ENCODE measurements at regions not wholly inside any gene's neighbourhood (a gene's known extent, or its start where the extent isn't known, plus 50 kb on each side); places are given as distances from the start of the nearest gene placed in this dataset.

DNA sequence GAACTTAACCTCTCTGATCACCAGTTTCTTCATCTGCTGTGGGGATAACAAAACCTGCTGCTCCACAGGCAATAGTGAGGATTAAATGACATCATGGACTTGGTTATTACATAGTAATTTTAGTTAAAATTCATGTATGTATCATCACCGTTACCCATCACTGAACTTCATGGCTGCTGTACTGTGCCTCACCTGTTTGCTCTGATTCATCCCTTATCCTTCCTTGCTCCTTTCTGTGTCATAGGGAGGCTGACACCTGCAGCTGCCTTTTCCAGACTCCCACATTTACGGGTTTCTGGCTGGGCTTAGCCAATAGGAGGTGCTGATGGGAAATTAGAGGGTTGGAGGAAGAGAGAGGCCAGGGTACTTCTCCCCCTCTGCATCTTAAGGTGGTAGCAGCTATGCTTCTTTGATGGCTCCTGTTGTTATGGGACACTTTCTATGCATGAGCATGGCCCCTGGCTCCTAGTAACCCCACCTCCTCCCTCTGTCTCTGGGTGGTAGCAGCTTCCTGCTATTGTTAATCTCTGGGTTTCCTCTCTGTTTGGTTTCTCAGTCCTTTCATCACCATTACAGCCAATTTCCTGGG lies 332.1 kb downstream of the DHX35 start:
- peaks cover 2% of the 10 kb centered on the region for H3K27me3 ChIP-seq (ENCODE audit: control insufficient read depth, insufficient read depth, low read length)
- peaks cover 10% of the 10 kb centered on the region for H3K4me1 ChIP-seq (ENCODE audit: control insufficient read depth, insufficient read depth, low read length)
- H3K27ac ChIP-seq (ENCODE audit: low read length) = no peak overlapping the region
- H3K36me3 ChIP-seq (ENCODE audit: control insufficient read depth, insufficient read depth, low read length) = no peaks in the 10 kb centered on the region
- 67% methylated on average over 1 of the region's 2 CpGs for WGBS (ENCODE audit: insufficient coverage)
- no peak overlapping the region for H3K4me3 ChIP-seq (ENCODE audit: low read length)
- DNase-seq = no peak
- H3K9me3 ChIP-seq (replicated peaks; ENCODE audit: control insufficient read depth, low read depth, low read length) = no peaks in the 10 kb centered on the region

GRCh38 chr20:39292193-39292736 lies 330.1 kb downstream of the DHX35 start:
- Histone ChIP-seq H3K9me3 (replicated peaks; ENCODE audit: control insufficient read depth, low read depth, low read length) (no peaks in the 10 kb centered on the region), H3K4me1 (ENCODE audit: control insufficient read depth, insufficient read depth, low read length) (no peaks in the 10 kb centered on the region), H3K36me3 (ENCODE audit: control insufficient read depth, insufficient read depth, low read length) (no peaks in the 10 kb centered on the region), H3K27me3 (ENCODE audit: control insufficient read depth, insufficient read depth, low read length) (peaks cover 2% of the 10 kb centered on the region), H3K27ac (ENCODE audit: low read length) (no peak overlapping the region), H3K4me3 (ENCODE audit: low read length) (no peak overlapping the region)
- no CpG with 5 or more reads among the region's 3 CpGs for WGBS (ENCODE audit: insufficient coverage)
- DNase-seq = no peak

GRCh38 chr20:39291301-39291700 lies 329.2 kb downstream of the DHX35 start:
- Histone ChIP-seq H3K36me3 (ENCODE audit: control insufficient read depth, insufficient read depth, low read length) (no peaks in the 10 kb centered on the region), H3K4me1 (ENCODE audit: control insufficient read depth, insufficient read depth, low read length) (no peaks in the 10 kb centered on the region), H3K4me3 (ENCODE audit: low read length) (no peak overlapping the region), H3K27ac (ENCODE audit: low read length) (no peak overlapping the region), H3K9me3 (replicated peaks; ENCODE audit: control insufficient read depth, low read depth, low read length) (no peaks in the 10 kb centered on the region), H3K27me3 (ENCODE audit: control insufficient read depth, insufficient read depth, low read length) (peaks cover 2% of the 10 kb centered on the region)
- no peak for DNase-seq
- WGBS (ENCODE audit: insufficient coverage) = 94% methylated on average over 2 of the region's 5 CpGs

DNA sequence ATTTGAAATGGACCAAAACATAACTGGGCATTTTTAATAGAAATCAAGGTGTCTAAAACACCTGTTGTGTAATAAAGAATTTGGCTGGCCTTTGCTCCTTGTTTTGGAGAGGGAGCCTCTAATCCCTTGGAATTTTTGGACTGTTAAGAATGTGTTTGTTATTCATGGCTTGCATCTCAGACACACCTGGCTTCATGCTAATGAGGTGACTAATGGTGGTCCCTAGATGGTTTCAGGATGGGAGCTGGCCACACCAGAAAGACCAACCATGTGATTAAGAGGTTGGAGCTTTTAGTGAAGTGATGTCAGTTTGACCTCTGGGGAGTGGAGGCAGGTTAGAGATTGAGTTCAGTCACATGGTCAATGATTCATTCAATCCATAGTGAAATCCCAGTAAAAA lies 328.4 kb downstream of the DHX35 start:
- H3K27me3 ChIP-seq (ENCODE audit: control insufficient read depth, insufficient read depth, low read length) = peaks cover 2% of the 10 kb centered on the region
- DNase-seq = no peak
- no peaks in the 10 kb centered on the region for H3K4me1 ChIP-seq (ENCODE audit: control insufficient read depth, insufficient read depth, low read length)
- H3K36me3 ChIP-seq (ENCODE audit: control insufficient read depth, insufficient read depth, low read length) = no peaks in the 10 kb centered on the region
- no peaks in the 10 kb centered on the region for H3K9me3 ChIP-seq (replicated peaks; ENCODE audit: control insufficient read depth, low read depth, low read length)
- no peak overlapping the region for H3K4me3 ChIP-seq (ENCODE audit: low read length)
- no peak overlapping the region for H3K27ac ChIP-seq (ENCODE audit: low read length)

DNA sequence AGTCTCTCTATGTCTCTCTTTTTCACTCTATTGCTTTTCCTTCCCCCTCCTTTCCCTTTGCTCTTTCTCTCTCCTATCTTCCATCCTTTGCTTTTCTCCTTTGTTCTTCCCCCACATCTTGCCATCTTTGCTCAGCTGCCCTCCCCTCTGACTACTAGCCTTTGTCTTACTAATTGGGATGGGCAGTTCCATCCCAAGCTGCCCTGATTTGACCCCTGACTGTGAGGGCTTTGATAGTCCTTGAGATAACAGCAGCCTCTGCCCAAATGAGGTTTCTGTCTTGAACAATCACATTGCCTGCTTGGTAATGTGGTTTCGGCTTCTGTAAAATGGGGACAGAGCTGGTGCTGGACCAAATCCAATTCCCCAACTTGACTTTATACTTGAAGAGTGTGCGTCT lies 327.7 kb downstream of the DHX35 start:
- Histone ChIP-seq H3K4me3 (ENCODE audit: low read length) (no peak overlapping the region), H3K9me3 (replicated peaks; ENCODE audit: control insufficient read depth, low read depth, low read length) (no peaks in the 10 kb centered on the region), H3K36me3 (ENCODE audit: control insufficient read depth, insufficient read depth, low read length) (no peaks in the 10 kb centered on the region), H3K27me3 (ENCODE audit: control insufficient read depth, insufficient read depth, low read length) (peaks cover 2% of the 10 kb centered on the region), H3K4me1 (ENCODE audit: control insufficient read depth, insufficient read depth, low read length) (no peaks in the 10 kb centered on the region), H3K27ac (ENCODE audit: low read length) (no peak overlapping the region)
- WGBS (ENCODE audit: insufficient coverage) = no CpG with 5 or more reads among the region's 2 CpGs
- no peak for DNase-seq

- no peaks in the 10 kb centered on the region for H3K4me1 ChIP-seq (ENCODE audit: control insufficient read depth, insufficient read depth, low read length)
- DNase-seq = no peak
- H3K4me3 ChIP-seq (ENCODE audit: low read length) = no peak overlapping the region
- no peaks in the 10 kb centered on the region for H3K36me3 ChIP-seq (ENCODE audit: control insufficient read depth, insufficient read depth, low read length)
- no peak overlapping the region for H3K27ac ChIP-seq (ENCODE audit: low read length)
- no CpG with 5 or more reads among the region's 2 CpGs for WGBS (ENCODE audit: insufficient coverage)
- peaks cover 2% of the 10 kb centered on the region for H3K27me3 ChIP-seq (ENCODE audit: control insufficient read depth, insufficient read depth, low read length)
- H3K9me3 ChIP-seq (replicated peaks; ENCODE audit: control insufficient read depth, low read depth, low read length) = no peaks in the 10 kb centered on the region
These were observed 327.2 kb downstream of the DHX35 start for GRCh38 chr20:39289316-39289715.

DNA sequence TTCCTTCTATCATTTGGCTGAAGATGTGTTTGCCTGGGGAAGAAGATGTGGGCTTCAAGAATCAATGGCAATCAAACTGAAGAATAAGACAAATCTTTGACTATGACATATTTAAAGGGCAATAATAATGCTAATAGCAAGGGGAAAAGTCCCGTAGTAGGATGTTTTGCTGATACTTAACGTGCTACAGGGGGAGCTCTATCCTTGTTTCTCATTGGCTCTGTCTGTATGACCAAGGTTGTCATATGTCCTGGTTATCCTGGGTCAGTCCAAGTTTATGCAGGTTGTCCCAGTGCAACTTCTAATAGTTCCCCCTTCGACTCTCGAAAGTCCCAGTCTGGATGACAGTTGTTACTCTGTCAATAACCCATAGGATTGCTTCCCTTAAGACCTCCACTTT lies 321.3 kb downstream of the DHX35 start:
- Histone ChIP-seq H3K36me3 (ENCODE audit: control insufficient read depth, insufficient read depth, low read length) (no peaks in the 10 kb centered on the region), H3K27ac (ENCODE audit: low read length) (no peak overlapping the region), H3K4me3 (ENCODE audit: low read length) (no peak overlapping the region), H3K27me3 (ENCODE audit: control insufficient read depth, insufficient read depth, low read length) (peaks cover 7% of the 10 kb centered on the region), H3K4me1 (ENCODE audit: control insufficient read depth, insufficient read depth, low read length) (no peaks in the 10 kb centered on the region), H3K9me3 (replicated peaks; ENCODE audit: control insufficient read depth, low read depth, low read length) (no peaks in the 10 kb centered on the region)
- 100% methylated on average over 1 of the region's 4 CpGs for WGBS (ENCODE audit: insufficient coverage)
- DNase-seq = no peak

GRCh38 chr20:39282619-39283092 lies 320.5 kb downstream of the DHX35 start:
- Histone ChIP-seq H3K4me3 (ENCODE audit: low read length) (no peak overlapping the region), H3K4me1 (ENCODE audit: control insufficient read depth, insufficient read depth, low read length) (no peaks in the 10 kb centered on the region), H3K27ac (ENCODE audit: low read length) (no peak overlapping the region), H3K27me3 (ENCODE audit: control insufficient read depth, insufficient read depth, low read length) (peaks cover 7% of the 10 kb centered on the region), H3K36me3 (ENCODE audit: control insufficient read depth, insufficient read depth, low read length) (no peaks in the 10 kb centered on the region), H3K9me3 (replicated peaks; ENCODE audit: control insufficient read depth, low read depth, low read length) (no peaks in the 10 kb centered on the region)
- DNase-seq = no peak
- WGBS (ENCODE audit: insufficient coverage) = 24% methylated on average over 7 of the region's 10 CpGs

DNA sequence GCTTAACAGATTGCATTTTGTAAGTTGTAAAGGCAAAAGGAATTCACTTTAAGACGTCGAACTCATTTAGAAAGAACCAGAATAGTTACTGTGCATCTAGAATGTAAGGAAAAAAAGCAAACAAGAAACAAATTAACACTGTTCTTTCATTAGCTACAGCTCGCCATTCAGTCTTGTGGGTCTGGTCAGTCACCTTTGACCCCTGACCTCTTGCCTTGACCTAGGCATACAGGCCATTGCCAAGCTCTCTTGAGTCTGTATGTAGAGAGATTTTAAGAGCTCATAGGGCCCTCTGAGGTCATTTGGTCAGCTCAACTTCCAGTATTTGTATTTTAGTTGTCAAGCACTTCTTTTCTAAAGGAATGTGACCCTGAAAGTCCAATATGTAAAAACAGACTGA lies 318.7 kb downstream of the DHX35 start:
- no peaks in the 10 kb centered on the region for H3K4me1 ChIP-seq (ENCODE audit: control insufficient read depth, insufficient read depth, low read length)
- no peak overlapping the region for H3K27ac ChIP-seq (ENCODE audit: low read length)
- WGBS (ENCODE audit: insufficient coverage) = no CpG with 5 or more reads among the region's 3 CpGs
- H3K9me3 ChIP-seq (replicated peaks; ENCODE audit: control insufficient read depth, low read depth, low read length) = peaks cover 2% of the 10 kb centered on the region
- no peaks in the 10 kb centered on the region for H3K36me3 ChIP-seq (ENCODE audit: control insufficient read depth, insufficient read depth, low read length)
- DNase-seq = no peak
- H3K27me3 ChIP-seq (ENCODE audit: control insufficient read depth, insufficient read depth, low read length) = peaks cover 7% of the 10 kb centered on the region
- no peak overlapping the region for H3K4me3 ChIP-seq (ENCODE audit: low read length)

- Histone ChIP-seq H3K4me1 (ENCODE audit: control insufficient read depth, insufficient read depth, low read length) (no peaks in the 10 kb centered on the region), H3K27me3 (ENCODE audit: control insufficient read depth, insufficient read depth, low read length) (peaks cover 7% of the 10 kb centered on the region), H3K9me3 (replicated peaks; ENCODE audit: control insufficient read depth, low read depth, low read length) (peaks cover 2% of the 10 kb centered on the region), H3K36me3 (ENCODE audit: control insufficient read depth, insufficient read depth, low read length) (no peaks in the 10 kb centered on the region), H3K27ac (ENCODE audit: low read length) (no peak overlapping the region), H3K4me3 (ENCODE audit: low read length) (no peak overlapping the region)
- DNase-seq = no peak
- 10% methylated on average over 2 of the region's 5 CpGs for WGBS (ENCODE audit: insufficient coverage)
These were observed 316.2 kb downstream of the DHX35 start for GRCh38 chr20:39278230-39278788.
